Stimulated activated CD4-positive, alpha-beta T cell treated with anti-CD3 and anti-CD28 coated beads, TNF-alpha, amount 100 ng/mL, for 48 hours (primary cell): ENCODE measurements at regions not wholly inside any gene's neighbourhood (a gene's known extent, or its start where the extent isn't known, plus 50 kb on each side); places are given as distances from the start of the nearest gene placed in this dataset.

Experiments used
- DNase-seq, 3 donors: peaks; one replicate each; pipeline ENCODE4 v3.0.0-alpha.2; 2020; ENCODE audit warnings: low read depth in 3 of 3

DNA sequence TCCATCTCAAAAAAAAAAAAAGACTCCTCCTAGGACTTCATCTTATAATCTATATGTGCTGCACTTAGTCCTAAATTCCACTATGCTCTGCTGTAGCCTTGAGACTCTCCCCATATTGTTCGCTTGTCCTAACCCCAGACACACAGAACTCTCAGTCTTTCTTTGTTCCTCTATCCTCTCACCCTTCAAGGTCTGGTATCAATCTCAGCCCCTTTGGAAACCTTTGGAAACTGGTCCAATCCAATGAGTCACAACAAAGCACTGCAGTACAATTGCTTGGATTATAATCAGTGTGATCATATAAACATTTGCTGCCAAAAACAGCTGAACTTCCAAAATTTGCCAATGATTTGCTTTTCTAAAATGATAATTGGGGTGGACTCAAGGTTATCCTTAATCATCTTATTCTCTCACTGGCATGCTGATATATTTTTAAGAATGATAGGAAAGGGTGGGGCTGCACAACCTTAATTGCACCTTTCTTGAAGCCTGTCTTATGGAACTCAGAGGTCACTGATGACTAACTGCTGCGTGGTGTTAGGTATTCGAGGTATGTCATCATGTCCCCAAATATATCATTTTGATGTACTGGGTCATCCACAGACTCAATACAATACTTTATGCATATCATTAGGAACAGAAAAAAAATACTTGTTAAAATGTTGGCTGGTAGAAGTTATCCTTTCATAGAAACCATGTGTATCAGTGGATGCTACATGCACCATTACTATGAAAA is 756.7 kb downstream of the NR2F2 start:
- DNase-seq: no peak

DNA sequence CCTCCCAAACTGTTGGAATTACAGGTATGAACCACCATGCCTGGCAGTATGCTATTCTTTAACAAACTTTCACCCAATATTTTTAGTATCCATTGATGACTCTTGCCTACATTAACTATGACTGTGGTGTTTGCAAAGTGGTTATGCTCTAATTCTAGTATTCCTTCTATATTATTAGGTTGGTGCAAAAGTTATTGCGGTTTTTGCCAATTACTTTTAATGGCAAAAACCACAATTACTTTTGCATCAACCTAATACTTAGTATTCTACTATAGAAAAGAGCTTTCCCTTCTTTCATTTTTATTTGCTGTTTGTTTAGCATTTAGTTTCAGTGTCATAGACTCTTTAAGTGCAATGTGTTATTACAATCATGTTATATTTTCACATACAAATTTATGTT is 760.6 kb downstream of the NR2F2 start:
- DNase-seq: no peak

DNA sequence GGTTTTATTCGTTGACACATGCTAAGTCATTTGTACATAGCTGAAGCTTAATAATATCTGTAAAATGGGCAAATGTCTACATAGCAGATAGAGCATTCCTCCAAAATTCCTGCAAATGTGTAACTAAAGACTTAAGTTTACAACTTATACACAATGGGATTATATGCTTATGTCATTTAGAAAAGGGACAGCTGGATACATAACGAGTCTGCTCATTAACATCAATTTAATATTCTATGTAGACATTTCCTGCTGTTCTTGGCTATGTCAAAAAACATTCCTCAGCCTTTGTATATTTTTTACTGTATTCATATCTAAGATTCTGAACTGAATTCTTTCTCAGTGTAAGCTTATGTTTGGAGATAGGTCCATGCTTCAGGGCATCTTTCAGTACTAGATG is 762.2 kb downstream of the NR2F2 start:
- no peak for DNase-seq

DNA sequence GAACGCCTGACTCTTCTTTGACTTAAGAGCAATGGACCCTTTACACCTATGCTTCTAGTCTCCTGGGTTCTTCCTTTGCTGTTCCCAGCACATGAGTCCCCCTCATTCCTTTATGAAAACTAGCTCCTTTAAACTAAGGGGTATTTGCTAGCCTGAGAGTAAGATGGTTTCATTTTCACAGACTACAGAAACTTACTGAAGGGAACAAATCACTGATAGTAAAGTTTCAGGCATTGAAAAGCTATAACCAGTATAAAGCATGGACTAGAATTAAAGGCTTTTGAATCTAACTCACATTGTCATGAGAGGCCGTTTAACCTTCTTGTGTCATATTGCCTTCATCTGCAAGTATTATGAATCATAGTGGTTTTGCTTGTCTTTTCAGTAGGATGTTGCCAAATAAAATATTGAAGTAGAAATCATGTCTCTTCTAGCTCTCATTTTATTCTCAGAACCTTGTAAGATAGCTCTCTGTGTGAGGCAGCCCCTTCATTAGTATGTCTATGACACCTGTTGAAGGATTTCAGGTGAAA is 765.9 kb downstream of the NR2F2 start:
- no peak for DNase-seq

DNA sequence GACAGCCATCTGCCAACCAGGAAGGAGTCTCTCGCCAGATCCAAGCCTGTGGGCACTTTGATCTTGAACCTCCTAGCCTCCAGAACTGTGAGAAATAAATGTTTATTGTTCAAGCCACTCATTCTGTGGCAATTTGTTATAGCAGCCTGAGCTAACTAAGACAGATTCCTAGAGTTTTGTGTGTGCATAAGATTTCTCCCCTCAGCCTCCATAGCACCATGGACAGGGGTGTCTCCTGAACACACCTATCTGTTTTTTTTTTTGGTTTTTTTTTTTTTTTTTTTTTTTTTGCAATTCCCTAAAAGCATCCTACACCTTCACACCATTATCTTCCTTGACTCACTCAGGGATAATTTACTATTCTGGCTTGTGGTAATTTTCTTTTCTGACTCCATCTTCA is 768.5 kb downstream of the NR2F2 start:
- DNase-seq: no peak

DNA sequence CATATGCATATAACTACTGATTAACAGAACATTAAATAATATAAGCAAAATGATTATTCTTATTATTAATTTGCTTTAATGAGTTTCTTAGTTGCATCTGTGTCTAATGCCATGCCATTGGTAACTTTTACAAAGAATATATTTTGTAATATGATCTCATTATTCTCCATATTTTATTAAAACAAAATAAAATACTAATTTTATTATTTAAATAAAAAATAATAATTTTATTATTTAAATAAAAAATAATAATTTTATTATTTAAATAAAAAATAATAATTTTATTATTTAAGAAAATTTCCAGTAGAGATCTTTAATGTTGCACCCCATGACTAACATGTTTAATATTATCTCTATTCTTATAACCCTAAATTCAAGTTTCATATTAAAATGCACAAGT is 771.1 kb downstream of the NR2F2 start:
- no peak for DNase-seq

DNA sequence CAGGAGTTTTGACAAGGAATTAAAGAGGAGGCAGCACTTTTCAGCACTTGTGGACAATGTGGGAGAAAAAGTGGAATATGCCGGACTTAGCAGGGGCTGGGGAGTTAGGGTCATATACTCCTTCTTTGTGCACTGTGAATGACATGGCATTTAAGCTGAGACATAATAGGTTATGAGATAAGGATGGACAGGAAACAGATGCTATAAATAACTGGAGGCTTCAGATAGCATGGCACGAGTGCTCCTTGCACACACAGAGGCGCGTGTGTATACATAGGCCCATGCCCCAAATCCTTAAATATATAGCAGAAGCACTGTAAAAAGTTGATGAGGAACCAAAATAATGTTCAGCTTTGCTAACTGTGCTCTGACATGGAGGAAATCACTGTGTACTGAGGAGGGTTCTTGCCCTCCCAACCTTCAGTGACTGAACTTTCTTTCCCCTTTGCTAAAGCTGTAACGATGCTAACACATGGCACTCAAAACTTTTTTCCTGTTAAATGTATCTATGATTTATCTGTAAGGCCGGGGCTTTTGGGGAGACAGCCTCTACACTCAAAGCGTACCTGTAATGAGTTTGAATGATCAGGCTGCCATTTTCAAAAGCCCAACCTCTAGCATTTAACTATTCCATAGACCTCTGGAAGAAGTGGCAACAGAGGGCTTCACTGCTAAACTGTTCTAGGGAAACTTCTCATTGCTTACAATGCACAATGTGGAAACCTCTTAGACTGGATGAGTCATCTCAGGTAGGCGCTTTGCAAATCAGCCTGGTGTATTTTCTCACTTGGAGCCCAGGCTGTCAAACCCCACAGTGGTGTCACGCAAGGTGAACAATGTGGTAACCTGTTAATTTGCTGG is 784.6 kb downstream of the NR2F2 start:
- DNase-seq: no peak

DNA sequence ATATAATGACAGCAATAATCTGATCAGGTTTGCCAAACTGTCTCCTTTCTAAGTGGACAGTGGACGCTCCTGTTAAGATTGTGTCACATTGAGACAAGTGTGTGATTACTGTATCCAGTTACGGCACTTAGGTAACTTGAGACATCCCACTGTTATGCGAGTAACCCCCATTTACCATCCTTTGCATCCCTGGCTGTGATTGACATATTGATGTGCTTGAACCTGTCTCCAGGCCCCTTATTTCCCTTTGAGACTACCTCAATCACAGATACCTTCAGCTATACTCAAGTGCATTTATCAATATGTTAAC is 785.2 kb downstream of the NR2F2 start:
- no peak for DNase-seq

DNA sequence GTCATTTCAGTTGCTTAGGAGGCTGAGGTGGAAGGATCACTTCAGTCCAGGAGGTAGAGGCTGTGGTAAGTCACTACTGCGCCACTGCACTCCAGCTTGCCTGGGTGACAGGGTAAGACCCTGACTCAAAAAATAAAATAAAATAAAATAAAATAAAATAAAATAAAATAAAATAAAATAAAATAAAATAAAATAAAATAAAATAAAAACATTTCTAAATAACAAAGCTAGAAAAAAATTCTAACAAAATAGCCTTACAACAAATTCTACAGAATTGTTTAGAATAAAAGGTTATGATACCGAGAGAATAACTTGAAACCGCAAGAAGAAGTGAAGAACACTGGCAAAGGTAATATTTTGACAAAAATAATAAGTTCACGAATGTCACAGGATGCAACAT is 794.3 kb downstream of the NR2F2 start:
- DNase-seq: no peak

DNA sequence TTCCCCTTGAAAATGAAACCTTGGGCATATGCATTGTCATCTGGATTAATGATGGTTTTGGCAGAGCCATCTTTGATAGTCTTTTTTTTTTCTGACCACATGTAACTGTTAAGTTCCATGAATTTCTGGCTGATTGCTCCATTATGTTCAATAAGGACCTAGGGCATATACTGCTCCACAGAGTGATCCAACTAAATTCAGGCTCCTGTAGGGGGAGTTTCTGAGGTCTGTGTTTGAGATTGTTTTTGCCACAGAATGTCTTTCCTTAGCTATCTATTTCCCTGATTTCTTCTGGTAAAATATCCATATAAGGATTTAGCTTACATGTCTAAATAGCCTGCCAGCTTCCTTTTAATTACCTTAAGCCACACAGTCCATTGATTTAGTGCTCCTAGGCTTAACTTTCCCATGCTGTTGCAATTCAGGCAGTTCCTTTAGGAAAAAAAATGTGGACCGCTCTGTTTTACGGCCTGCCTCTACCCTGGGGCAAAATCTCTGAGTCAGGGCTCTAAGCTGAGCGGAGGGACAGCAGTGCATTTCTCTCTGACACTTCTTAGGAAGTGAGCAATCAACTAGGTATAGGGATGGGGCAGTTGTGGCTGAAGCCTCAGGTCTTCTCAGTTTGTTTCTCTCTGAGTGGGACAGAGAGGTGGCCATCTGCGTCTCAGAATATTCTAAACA is 796.2 kb downstream of the NR2F2 start:
- no peak for DNase-seq

DNA sequence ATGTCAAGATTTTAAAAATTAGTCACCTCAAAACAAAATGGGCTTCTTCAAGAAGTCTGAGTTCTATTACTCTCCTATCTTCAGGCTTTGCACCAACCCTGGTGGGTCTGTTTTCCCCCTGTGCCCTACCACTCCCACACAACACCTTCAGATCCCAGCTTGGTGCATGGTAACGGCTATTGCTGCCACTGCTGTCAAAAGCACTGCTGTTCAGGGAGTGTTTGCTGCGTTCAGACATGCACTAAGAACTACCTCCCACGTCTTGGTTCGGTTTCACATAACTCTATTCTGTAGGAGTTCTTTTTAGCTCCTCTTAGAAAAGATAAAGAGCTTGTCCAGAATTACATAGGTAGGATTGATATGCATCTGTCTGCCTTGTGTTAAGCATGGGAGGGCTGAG is 799.2 kb downstream of the NR2F2 start:
- no peak for DNase-seq

DNA sequence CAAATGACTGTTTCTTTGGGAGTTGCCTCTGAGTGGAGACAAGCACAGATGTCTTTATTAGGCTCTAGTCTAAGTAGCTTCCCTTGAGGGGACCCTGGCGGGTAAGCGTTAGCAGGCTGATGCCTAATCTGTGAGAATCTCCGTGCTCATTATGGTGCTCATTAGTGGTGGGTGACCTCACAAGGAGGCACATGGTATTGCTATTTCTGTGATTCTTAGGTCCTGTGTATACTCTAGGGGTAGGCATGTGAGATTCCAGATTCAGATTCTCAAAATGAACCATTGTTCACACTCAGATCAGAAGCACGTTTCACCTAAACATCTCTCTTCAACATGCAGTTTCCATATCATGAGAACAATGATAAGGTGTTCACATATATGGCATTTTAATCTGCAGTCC is 809.7 kb downstream of the NR2F2 start:
- no peak for DNase-seq

DNA sequence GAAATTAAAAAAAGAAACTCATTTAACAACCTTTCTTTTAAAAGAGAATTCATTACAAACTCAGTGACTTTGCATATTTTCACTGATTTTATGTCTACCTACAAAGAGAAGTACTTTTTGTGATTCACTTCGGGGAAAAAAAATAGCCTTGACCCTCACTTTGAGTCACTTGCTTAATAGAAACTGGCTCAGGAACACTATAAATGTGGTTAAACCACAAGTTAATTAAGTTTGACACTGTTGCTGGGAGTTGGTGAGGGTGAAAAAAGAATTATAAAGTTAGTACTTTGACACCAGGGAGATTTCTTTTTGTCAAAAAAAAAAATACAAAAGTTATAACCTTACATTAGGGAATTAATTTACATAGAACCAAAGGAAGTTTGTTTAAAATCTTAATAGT is 810.9 kb downstream of the NR2F2 start:
- no peak for DNase-seq

DNA sequence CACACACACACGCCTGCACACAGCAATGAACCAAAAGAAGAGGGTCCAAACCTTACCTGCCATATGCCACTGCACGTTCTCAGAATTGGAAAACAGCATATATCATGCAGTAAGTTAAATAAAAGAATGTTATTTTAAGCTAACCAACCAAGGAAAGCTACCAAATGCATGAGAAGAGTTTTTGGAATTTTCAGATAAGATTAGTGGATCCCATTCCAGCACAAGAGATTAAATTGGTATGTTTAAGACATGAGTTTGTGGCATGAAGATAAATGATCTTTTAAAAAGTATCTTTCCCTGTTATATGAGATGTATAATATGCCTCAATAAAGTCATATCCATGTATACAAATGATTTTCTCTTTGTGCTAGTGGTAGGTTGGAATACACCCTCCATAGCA is 811.4 kb downstream of the NR2F2 start:
- no peak for DNase-seq

DNA sequence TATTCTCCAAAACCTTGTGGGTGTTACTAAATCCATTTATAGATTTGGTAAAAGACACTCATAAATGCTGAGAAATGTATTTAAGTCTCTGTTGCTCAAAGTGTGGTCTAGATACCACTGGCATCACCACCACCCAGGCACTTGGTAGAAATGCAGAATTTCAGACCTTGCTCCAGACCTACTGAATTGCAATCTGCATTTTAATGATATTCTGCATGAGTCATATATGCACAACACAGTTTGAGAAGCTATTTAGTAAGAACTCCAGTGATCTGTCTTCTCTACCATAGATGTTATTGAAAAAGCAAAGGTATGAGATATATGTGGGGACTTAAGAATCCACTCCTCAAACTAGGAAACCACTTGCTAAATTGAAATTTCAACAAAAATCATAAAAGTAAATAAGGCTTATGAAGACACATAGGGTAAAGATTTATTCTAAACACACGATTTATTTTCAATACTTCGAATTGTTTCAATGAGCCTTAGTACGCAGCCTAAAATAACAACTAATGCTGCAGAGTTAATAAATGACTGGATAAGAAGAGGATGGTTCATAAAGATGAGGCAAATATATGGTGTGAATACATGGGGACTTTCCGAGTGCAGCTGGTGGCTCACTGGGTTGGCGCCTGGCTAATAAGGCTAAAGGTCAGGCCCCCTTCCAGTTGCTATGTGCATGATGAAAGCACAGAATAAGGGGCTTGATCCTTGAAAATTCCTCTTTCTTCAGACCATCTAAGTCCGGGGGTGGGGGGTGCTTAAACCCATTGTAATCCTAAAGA is 813.3 kb downstream of the NR2F2 start:
- no peak for DNase-seq

DNA sequence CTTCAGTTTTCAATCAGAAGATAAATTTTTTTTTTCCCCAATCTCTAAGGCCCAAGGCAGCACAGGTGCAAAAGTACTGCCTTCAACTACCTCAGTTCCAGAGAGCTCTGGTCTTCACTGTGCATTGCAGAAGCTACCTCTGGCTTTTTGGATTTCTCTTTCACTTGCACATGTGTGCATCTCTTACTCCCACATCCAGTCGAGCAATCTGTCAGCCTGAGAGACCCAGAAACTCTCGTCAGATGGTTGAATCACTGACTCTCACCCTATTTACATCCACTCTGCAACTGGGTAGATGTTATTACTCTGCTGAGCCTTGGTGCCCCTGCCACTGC is 813.8 kb downstream of the NR2F2 start:
- no peak for DNase-seq

DNA sequence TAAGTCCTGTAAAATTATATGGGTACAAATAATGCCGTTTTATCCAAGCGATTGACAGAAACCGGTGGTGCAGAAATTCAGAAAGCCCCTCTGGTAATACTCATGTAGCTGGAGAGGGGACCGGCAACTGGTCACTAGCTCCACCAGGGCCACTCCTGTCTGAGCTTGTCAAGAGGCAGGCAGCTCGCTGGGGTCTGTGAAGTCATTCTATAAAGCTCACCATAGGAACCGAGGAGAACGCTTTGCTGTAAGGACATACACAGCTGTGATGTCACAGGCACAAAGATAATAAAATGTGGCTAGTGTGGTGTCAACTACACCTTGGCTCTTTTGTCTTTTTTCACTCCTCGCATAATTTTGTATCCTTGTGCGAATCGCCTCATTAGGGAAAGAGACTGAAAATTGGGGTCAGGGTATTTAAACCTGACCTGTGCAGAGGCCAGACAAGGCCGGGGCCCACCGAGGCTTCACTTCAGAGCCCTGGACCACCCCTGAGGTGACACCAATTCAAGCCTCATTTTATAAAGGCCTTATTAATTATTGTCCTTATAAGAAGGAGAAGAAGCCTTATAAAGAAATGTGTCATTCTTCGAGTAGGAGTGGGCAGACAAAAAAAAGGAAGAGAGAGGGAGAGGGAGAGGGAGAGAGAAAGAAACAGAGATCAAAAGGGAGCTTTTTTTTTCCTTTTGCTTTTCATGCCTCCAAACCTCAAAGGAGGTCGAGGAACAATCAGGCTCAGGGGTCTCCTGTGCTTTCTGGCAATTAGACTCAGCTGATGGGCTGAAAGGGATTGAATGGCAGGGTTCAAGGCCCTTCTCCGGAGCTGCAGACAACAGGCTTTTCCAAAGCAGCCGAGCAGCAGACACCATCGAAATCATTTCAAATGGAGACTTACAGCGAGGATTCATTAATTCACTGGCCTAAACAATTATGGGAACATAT is 813.3 kb upstream of the ARRDC4 start:
- DNase-seq: no peak

DNA sequence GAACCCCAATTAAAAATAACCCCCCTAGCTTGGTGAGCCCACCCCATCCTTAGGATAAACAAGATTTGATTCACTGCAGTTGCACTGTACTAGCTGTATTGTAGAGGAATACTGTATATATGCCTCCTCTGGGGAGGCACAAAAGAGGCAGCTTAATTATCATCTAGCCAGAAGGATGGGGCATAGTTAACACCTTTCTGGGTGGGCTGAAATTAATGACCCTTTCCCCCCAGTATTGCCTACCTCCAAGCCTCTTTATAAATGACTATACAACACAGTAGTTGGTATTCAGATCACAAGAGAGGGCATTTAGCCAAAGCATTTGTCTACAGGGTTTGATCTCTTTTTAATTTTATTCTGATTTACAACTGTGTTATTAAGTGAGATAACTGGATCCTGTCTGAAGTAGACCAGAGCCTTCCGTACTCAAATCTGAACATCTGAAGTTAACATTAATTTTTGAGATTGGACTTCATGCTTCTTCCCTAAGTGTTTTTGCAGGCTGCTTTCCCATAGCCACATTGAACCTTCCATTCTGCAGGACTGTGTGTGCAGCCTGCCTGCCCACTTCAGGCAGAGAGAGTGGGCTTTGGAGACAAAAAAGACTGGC is 807.0 kb upstream of the ARRDC4 start:
- DNase-seq: no peak

DNA sequence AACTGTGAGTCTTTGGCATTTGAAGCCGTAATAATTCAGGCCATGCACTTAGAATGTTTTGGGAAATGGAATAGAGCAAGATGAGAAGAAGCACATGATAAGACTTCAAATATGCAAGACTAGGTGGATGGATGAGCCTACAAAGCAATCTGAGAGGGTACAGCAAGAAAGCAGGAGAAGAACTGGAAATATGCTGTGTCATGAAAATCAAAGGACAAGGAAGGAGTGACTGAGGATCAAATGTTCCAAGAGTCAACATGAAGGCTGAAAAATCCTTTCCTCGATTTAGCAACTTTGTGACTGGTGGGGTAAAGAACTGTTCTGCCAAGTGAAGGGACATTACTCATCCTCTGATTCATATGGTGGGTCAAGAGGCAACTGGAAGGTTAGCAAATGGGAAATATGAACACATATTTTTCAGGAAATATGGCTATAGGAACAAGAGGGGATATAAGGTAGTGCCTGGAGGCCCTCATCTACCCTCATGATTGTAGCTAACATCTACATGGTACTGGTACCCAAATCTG is 803.7 kb upstream of the ARRDC4 start:
- no peak for DNase-seq

DNA sequence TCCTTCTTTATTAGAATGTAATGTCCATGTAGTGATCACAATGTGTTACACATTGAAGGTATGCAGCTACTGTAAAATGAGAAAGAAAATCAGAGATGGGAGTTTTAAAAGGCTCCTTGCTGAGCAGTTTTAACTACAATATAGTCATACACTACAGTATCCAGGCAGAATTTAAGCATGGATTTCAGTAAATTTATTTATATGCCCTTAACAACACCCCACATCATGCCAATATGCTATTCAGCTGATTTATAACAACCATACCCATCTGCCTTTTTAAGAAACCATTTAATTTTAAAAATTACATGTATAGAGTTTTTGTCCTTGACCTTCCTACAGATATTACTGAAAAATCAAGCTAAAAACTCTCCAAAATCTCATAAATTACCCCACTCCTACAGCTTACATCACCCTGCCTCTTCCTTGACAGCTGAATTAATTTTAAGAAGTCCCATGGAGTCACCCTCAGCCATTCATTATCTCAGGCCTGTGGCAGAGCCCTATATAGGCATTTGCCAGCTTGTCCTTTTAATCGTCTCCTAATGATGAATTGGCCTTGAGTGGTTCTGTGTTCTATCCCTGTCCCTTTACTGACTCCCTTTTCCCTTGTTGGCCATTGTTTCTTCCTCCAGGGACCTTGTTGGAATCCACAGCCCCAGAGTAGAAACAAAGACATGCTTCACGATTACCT is 797.6 kb upstream of the ARRDC4 start:
- no peak for DNase-seq
